ENCODE measurements at regions not wholly inside any gene's neighbourhood (a gene's known extent, or its start where the extent isn't known, plus 50 kb on each side); places are given as distances from the start of the nearest gene placed in this dataset.
"Not testable (repeated sequence)": the region's sequence is repeated elsewhere in the genome, so short reads cannot be mapped to it uniquely, and the experiment has no call there.

- DNase-seq: no peak
Measured at GRCh38 chrX:13518126-13518525, 51.3 kb upstream of the EGFL6 start.

- DNase-seq: no peak
Measured at GRCh38 chrX:13515211-13515930, 54.0 kb upstream of the EGFL6 start.

DNA sequence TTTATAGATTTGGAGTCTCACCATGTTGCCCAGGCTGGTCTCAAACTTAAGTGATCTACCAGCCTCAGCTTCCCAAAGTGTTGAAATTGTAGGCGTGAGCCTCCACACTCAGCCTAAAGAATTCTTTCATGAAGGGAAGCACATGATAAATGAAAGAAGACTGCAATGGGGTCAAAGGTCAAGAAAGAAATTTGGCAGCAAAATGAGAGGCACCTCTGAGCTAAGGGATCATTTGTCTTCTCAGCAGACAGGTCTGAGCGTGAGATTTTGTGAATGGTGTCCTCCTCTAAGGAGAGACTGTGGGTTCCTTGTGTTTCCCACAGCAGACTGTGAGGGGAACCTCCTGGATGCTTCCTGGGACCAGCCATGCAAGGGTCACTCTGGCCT is 57.5 kb upstream of the EGFL6 start:
- DNase-seq: peak; percentile 9

- DNase-seq: no peak
Measured at GRCh38 chrX:13511241-13511943, 58.0 kb upstream of the EGFL6 start.

DNA sequence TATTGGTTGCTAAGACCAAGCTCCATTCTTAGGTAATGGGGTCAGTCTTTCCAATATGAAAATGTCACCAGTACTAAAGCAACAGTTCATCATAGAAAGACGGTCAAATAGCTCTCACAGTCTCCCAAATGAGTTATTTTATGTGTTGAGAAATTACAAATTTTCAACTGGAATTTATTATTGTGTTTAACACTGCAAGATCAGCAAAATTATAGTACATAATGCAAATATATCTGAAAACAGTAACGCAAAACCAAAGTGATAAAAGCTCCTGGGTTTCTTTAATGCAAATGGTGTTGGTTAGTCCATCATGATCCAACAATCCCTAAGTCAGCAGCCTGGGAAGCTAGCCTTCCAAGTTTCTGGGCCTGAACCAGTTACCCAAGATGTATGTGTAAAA is 61.5 kb upstream of the EGFL6 start:
- DNase-seq: no peak

GRCh38 chrX:13506574-13506973 is 62.8 kb upstream of the EGFL6 start:
- DNase-seq: no peak

DNA sequence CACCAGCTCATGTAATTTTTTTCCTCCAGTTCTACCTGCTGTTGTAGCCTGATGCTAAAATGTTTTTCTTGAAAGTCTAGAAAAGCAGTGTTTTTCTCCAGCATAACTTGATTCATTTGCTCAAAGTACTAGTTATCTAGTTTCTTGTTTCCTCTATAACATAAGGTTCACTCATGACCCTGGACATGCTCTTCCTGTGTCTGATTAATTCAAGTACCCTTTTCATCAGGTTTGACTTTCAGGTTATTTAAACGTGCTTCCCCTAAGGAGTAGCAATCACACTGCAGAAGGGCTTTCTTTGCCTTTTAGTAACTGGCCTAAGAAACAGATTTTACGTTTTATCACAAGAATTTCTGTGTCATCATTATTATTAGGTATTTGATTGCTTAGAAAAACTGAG is 66.8 kb upstream of the EGFL6 start:
- DNase-seq: no peak

- DNase-seq: no peak
Measured at GRCh38 chrX:13499736-13500135, 69.7 kb upstream of the EGFL6 start.

- DNase-seq: no peak
Measured at GRCh38 chrX:13498238-13498637, 71.2 kb upstream of the EGFL6 start.

- no peak for DNase-seq
Measured at GRCh38 chrX:13495232-13495631, 74.2 kb upstream of the EGFL6 start.

DNA sequence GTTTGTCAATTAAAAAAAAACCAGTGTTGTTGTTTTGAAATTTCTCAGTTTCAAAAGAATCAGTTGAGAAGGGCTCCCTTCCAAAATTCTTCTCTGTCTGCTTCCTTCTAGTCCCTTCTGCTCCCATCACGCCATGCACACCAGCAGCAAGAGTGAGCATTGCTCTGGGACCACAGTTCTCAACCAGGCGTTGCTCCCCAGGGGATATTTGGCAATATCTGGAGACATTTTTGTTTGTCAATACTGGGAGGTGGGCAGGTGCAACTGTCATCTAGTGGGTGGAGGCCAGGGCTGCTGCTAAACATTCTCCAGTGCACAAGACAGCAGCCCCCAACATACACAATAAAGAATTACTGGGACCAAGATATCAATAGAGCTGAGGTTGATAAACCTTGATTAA is 74.8 kb upstream of the EGFL6 start:
- DNase-seq: no peak

- DNase-seq: no peak
Measured at GRCh38 chrX:13493659-13494058, 75.7 kb upstream of the EGFL6 start.

DNA sequence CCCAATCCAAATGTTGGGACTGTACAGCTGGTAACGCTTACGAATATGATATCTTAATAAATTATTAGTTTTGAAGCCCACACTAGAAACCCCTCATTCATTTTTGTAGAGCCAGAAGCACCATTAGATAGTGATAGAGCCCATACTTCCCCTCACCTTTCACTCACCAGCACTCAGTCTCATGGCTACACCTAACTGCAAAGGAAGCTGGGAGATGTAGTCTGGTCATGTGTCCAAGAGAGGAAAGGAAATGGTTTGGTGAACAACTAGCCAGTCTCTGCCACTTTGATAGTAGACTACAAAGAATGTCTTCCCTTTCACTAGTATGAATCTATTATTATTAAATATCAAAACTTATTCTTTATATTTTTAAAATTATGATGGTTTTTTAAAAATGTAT is 77.1 kb upstream of the EGFL6 start:
- DNase-seq: no peak

- DNase-seq: no peak
Measured at GRCh38 chrX:13491061-13491460, 78.3 kb upstream of the EGFL6 start.

DNA sequence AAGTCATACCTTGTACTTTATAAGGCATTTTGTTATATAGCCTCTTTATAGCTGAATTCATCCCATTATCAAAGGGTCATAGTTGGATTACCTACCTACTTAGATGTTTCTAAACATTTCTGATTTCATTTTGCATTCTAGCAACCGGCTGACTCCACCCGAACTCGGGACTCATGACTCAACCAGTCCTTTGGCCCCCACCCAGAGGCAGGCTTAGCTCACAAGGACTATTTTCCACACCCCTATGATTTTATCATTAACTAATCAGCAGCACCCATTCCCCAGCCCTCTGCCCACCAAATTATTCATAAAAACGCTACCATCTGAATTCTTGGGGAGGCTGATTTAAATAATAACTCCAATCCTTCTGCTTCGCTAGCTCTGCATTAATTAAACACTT is 79.9 kb upstream of the EGFL6 start:
- no peak for DNase-seq

- DNase-seq: peak; percentile 77
Measured at GRCh38 chrX:13487731-13488505, 81.5 kb upstream of the EGFL6 start.

- no peak for DNase-seq
Measured at GRCh38 chrX:13485167-13485566, 84.2 kb upstream of the EGFL6 start.

- DNase-seq: no peak
Measured at GRCh38 chrX:13483773-13484172, 85.6 kb upstream of the EGFL6 start.

- no peak for DNase-seq
Measured at GRCh38 chrX:13482746-13483541, 86.5 kb upstream of the EGFL6 start.

DNA sequence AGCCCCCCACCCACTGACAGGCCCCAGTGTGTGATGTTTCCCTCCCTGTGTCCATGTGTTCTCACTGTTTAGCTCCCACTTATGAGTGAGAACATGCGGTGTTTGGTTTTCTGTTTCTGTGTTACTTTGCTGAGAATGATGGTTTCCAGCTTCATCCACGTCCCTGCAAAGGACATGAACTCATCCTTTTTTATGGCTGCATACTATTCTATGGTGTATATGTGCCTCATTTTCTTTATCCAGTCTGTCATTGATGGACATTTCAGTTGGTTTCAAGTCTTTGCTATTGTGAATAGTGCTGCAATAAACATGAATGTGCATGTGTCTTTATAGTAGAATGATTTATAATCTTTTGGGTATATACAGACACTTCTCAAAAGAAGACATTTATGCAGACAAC is 88.6 kb upstream of the EGFL6 start:
- DNase-seq: not testable (repeated sequence)

DNA sequence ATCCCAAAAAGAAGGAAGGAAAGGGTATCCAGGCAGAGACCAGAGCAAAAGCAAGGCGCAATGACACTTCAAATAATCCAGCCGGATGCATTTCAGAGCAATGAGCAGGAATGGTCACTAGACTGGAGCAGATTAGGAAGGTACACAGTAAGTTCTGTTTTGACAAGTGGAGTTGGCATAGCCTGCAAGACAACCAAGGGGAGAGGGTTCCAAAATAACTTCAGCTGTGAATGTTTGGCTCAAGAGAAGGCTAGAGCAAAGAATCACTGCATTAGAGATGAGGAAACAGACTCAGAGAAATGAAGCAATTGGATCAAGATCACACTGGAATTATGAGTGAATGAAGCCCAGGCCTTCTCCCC is 90.0 kb upstream of the EGFL6 start:
- no peak for DNase-seq

DNA sequence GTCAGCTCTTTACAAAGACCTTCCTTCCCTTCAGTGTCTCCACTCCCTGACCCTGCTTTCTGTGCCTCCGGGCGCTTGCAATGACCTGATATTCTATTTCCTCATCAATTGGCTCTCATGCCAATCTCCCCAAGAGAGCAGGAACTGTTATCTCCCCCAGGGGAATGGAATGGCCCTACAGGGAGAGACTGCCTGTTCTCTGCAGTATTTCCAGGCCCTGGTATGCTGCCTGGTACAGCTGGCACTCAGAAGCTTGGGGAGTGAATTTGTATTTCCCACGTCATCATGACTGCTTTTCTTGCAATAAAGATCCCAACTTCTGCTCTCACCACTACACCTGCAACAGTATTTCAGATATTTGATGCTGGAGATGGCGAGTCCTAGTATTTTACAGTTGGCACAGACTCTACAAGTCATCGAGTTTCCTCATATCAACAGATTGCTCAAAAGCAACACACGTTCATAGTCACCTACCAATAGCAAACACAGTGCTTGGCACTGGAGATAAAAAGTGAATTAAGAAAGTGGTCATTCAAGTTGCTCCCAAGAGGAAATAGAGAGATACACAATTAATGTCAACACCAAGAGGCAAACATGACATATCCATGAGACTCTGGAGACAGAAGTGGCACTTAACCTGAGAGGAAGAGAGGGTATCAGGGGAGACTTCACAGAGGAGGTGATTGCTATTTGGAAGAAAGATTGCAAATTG is 90.5 kb upstream of the EGFL6 start:
- peak; percentile 7 for DNase-seq

- DNase-seq: no peak
Measured at GRCh38 chrX:13476384-13476783, 93.0 kb upstream of the EGFL6 start.

Measured in NCI-H226 (cell line).